ENCODE measurements at regions not wholly inside any gene's neighbourhood (a gene's known extent, or its start where the extent isn't known, plus 50 kb on each side); places are given as distances from the start of the nearest gene placed in this dataset.

- no peaks in the 10 kb centered on the region for H3K36me3 ChIP-seq
- no peaks in the 10 kb centered on the region for H3K27me3 ChIP-seq
- no peak for TF ChIP-seq POLR2A (IDR thresholded peaks at IDR 0.05)
- no peak for TF ChIP-seq CTCF (IDR thresholded peaks at IDR 0.05)
- H3K4me3 ChIP-seq (replicated peaks in 1 of 3), result no peak overlapping the region
- intact Hi-C loops (cut with DNase I), result no loop called here
- H3K4me1 ChIP-seq, result no peaks in the 10 kb centered on the region
- H3K9me3 ChIP-seq, result no peaks in the 10 kb centered on the region
- no peak overlapping the region for H3K27ac ChIP-seq
- DNase-seq, result no peak
- WGBS, 2 donors, result 80 to 92% methylated on average over 1 of the region's 1 CpG
Observed at GRCh38 chr1:183721041-183721440, 67.9 kb upstream of the APOBEC4 start.

GRCh38 chr1:183720028-183720427 lies 66.9 kb upstream of the APOBEC4 start:
- Histone ChIP-seq H3K27ac (no peak overlapping the region), H3K36me3 (no peaks in the 10 kb centered on the region), H3K9me3 (no peaks in the 10 kb centered on the region), H3K4me1 (no peaks in the 10 kb centered on the region), H3K27me3 (no peaks in the 10 kb centered on the region), H3K4me3 (replicated peaks in 1 of 3) (no peak overlapping the region)
- TF ChIP-seq CTCF (IDR thresholded peaks at IDR 0.05), result no peak
- TF ChIP-seq POLR2A (IDR thresholded peaks at IDR 0.05), result no peak
- intact Hi-C loops (cut with DNase I), result no loop called here
- no peak for DNase-seq
- WGBS, 2 donors, result 71 to 75% methylated on average over 3 of the region's 3 CpGs

DNA sequence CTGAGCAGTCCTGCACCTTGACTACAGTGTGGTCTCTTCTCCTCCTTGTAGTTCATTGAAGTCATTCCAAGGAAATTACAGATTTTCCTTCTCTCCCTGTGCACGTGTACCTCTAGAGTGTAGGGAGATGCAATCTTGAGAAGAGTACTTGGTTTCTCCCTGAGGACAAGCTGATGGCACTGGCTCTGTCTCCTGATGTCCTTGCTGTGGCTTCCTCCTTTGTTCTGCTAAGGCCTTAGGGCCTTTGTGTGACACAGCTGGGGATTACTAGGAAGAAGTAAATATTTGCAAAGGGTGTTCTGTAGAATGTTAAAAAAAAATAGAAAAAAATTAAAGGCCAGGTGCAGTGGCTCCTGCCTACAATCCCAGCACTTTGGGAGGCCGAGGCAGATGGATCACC lies 66.2 kb upstream of the APOBEC4 start:
- intact Hi-C loops (cut with DNase I), result no loop called here
- WGBS, 2 donors, result 59 to 71% methylated on average over 2 of the region's 2 CpGs

DNA sequence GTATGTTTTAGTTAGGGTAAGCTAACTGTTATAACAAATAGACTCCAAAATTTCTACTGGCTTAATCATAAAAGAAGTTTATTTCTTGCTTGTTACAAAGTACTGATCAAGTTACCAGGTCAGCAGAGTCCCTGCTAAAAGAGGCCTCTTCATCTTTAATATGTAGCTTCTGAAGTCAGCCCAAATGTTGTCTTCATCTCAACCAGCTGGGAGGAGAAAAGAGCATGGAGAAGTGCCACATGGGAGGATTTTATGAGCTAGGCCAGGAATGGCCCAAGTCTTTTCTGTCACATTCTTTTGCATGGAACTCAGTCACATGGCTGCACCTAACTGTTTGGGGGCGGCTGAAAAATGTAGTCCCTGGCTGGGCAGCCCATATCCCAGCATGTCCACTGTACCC lies 63.2 kb upstream of the APOBEC4 start:
- TF ChIP-seq CTCF (IDR thresholded peaks at IDR 0.05) (no peak), POLR2A (IDR thresholded peaks at IDR 0.05) (no peak)

More for the DNA sequence above, 66.2 kb upstream of the APOBEC4 start:
- Histone ChIP-seq H3K27ac (no peak overlapping the region), H3K27me3 (no peaks in the 10 kb centered on the region), H3K4me1 (no peaks in the 10 kb centered on the region), H3K4me3 (replicated peaks in 1 of 3) (no peak overlapping the region), H3K9me3 (no peaks in the 10 kb centered on the region), H3K36me3 (no peaks in the 10 kb centered on the region)
- DNase-seq, result no peak
- TF ChIP-seq CTCF (IDR thresholded peaks at IDR 0.05) (no peak), POLR2A (IDR thresholded peaks at IDR 0.05) (no peak)

DNA sequence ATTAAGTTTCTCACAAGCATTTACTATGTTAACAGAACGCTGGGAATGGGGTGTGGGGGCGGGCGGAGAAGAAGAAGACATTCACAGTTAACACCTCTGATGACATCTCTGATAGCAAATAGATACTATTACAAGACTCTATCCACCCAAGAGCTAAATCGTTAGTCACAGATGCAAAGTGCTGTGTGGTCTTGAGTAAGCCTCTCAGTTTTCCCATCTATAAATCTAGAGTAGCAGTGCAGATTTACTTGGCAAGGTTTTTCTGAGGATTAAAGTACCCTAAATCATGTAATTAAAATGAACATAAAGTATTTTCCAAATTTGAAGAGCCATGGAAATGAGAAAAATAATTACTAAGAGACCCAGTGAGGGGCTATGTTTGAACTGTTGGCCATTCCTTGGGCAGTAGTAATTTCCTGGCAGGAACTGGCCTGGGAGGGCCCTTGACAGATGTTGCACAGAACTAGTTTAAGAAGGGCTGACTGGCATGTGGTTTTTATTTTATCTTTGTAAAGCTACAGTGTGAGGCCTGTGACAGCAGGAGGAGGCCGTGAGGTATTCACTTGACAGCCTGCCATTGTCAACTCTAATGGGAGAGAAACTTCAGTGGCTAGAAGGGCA lies 58.7 kb upstream of the APOBEC4 start:
- DNase-seq, result no peak
- Histone ChIP-seq H3K4me3 (replicated peaks in 1 of 3) (no peak overlapping the region), H3K9me3 (no peaks in the 10 kb centered on the region), H3K27ac (no peak overlapping the region), H3K4me1 (no peaks in the 10 kb centered on the region), H3K27me3 (no peaks in the 10 kb centered on the region), H3K36me3 (no peaks in the 10 kb centered on the region)
- TF ChIP-seq CTCF (IDR thresholded peaks at IDR 0.05), result no peak
- no peak for TF ChIP-seq POLR2A (IDR thresholded peaks at IDR 0.05)
- WGBS, 2 donors, result 82% methylated on average over 5 of the region's 5 CpGs
- intact Hi-C loops (cut with DNase I), result no loop called here

More for the DNA sequence above, 63.2 kb upstream of the APOBEC4 start:
- WGBS, 2 donors, result 83 to 100% methylated on average over 1 of the region's 1 CpG
- no peak overlapping the region for H3K27ac ChIP-seq
- no peaks in the 10 kb centered on the region for H3K9me3 ChIP-seq
- intact Hi-C loops (cut with DNase I), result no loop called here
- no peaks in the 10 kb centered on the region for H3K27me3 ChIP-seq
- no peak overlapping the region for H3K4me3 ChIP-seq (replicated peaks in 1 of 3)
- DNase-seq, result no peak
- H3K4me1 ChIP-seq, result no peaks in the 10 kb centered on the region
- H3K36me3 ChIP-seq, result no peaks in the 10 kb centered on the region

Data from thyroid gland (tissue), 4 donors.